GM19035 (cell line): ENCODE measurements at regions not wholly inside any gene's neighbourhood (a gene's known extent, or its start where the extent isn't known, plus 50 kb on each side); places are given as distances from the start of the nearest gene placed in this dataset.

Experiments used
- ATAC-seq: cut with Tn5 transposase; IDR thresholded peaks from one replicate; pipeline ENCODE4 v1.9.1; 2021; ENCODE audit not compliant: unreplicated experiment

- no peak for ATAC-seq
These were observed 500.2 kb upstream of the ZEB2 start for GRCh38 chr2:145020139-145020538.

GRCh38 chr2:145018502-145018901, 498.6 kb upstream of the ZEB2 start:
- no peak for ATAC-seq

GRCh38 chr2:145017149-145017548, 497.2 kb upstream of the ZEB2 start:
- ATAC-seq: no peak

GRCh38 chr2:145016711-145017110, 496.8 kb upstream of the ZEB2 start:
- no peak for ATAC-seq

GRCh38 chr2:145015561-145015960, 495.6 kb upstream of the ZEB2 start:
- no peak for ATAC-seq

GRCh38 chr2:145012806-145013205, 492.9 kb upstream of the ZEB2 start:
- ATAC-seq: no peak

GRCh38 chr2:145012214-145012670, 492.3 kb upstream of the ZEB2 start:
- ATAC-seq: no peak

- ATAC-seq: no peak
These were observed 490.7 kb upstream of the ZEB2 start for GRCh38 chr2:145010635-145011034.

GRCh38 chr2:145007960-145008263, 488.0 kb upstream of the ZEB2 start:
- no peak for ATAC-seq

GRCh38 chr2:145007093-145007959, 487.4 kb upstream of the ZEB2 start:
- no peak for ATAC-seq

GRCh38 chr2:145002624-145003023, 482.7 kb upstream of the ZEB2 start:
- ATAC-seq: no peak

GRCh38 chr2:145000376-145000775, 480.5 kb upstream of the ZEB2 start:
- no peak for ATAC-seq

GRCh38 chr2:144999936-145000335, 480.0 kb upstream of the ZEB2 start:
- ATAC-seq: no peak

GRCh38 chr2:144999071-144999875, 479.4 kb upstream of the ZEB2 start:
- ATAC-seq: no peak

- ATAC-seq: no peak
These were observed 478.5 kb upstream of the ZEB2 start for GRCh38 chr2:144998435-144998834.

- no peak for ATAC-seq
These were observed 476.4 kb upstream of the ZEB2 start for GRCh38 chr2:144996225-144996795.

- no peak for ATAC-seq
These were observed 475.6 kb upstream of the ZEB2 start for GRCh38 chr2:144995482-144995881.

- no peak for ATAC-seq
These were observed 470.7 kb upstream of the ZEB2 start for GRCh38 chr2:144990661-144991060.

GRCh38 chr2:144989579-144990270, 469.8 kb upstream of the ZEB2 start:
- no peak for ATAC-seq

GRCh38 chr2:144988591-144988990, 468.7 kb upstream of the ZEB2 start:
- ATAC-seq: no peak

- no peak for ATAC-seq
These were observed 466.8 kb upstream of the ZEB2 start for GRCh38 chr2:144986691-144987090.
